ENCODE measurements at regions not wholly inside any gene's neighbourhood (a gene's known extent, or its start where the extent isn't known, plus 50 kb on each side); places are given as distances from the start of the nearest gene placed in this dataset.
"Not testable (repeated sequence)": the region's sequence is repeated elsewhere in the genome, so short reads cannot be mapped to it uniquely, and the experiment has no call there.

- not testable (repeated sequence) for H3K27ac Mint-ChIP-seq; DNase-seq (ENCODE audit: low spot score in 2 of 2); H3K4me1 Mint-ChIP-seq; H3K9me3 Mint-ChIP-seq; H3K4me3 Mint-ChIP-seq; ATAC-seq (ENCODE audit: low read depth); H3K36me3 Mint-ChIP-seq
- H3K27me3 Mint-ChIP-seq: peaks cover 18% of the 10 kb centered on the region
These were observed 99.9 kb downstream of the SHANK2 start for GRCh38 chr11:71152312-71153004.

DNA sequence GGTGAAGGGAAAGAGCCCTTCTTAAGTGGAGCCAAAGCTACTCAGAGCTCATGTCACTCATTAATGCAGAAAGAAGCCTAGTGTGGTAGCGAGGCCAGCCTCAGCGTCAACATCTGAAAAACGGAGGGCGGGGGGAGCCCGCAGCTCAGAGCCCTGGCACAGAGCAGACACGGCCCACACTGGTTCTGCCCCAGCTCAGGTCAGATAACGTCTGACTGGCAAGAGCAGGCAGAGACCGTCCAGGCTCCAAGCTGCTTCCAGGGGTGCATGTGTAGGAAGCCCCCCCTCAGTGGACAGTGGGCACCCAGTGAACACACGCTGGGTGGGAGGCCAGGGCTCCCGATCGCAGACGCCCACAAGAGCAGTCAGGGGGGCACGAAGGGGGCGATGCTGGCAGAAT, 100.8 kb downstream of the SHANK2 start:
- Mint-ChIP-seq H3K27me3 (peaks cover 16% of the 10 kb centered on the region), H3K4me3 (no peak overlapping the region), H3K4me1 (no peaks in the 10 kb centered on the region), H3K27ac (no peak overlapping the region), H3K9me3 (peaks cover 4% of the 10 kb centered on the region), H3K36me3 (no peaks in the 10 kb centered on the region)
- ATAC-seq (ENCODE audit: low read depth): no peak
- no peak for DNase-seq (ENCODE audit: low spot score in 2 of 2)

GRCh38 chr11:71150859-71151258, 101.5 kb downstream of the SHANK2 start:
- Mint-ChIP-seq H3K36me3 (no peaks in the 10 kb centered on the region), H3K4me3 (no peak overlapping the region), H3K27ac (no peak overlapping the region), H3K4me1 (no peaks in the 10 kb centered on the region), H3K9me3 (peaks cover 4% of the 10 kb centered on the region), H3K27me3 (peaks cover 12% of the 10 kb centered on the region)
- DNase-seq (ENCODE audit: low spot score in 2 of 2) (no peak), ATAC-seq (ENCODE audit: low read depth) (no peak)

- H3K4me3 Mint-ChIP-seq: no peak overlapping the region
- H3K36me3 Mint-ChIP-seq: no peaks in the 10 kb centered on the region
- no peaks in the 10 kb centered on the region for H3K4me1 Mint-ChIP-seq
- H3K27ac Mint-ChIP-seq: no peak overlapping the region
- no peak for ATAC-seq (ENCODE audit: low read depth)
- peaks cover 4% of the 10 kb centered on the region for H3K9me3 Mint-ChIP-seq
- H3K27me3 Mint-ChIP-seq: peaks cover 10% of the 10 kb centered on the region
- no peak for DNase-seq (ENCODE audit: low spot score in 2 of 2)
These were observed 103.7 kb downstream of the SHANK2 start for GRCh38 chr11:71148716-71149115.

DNA sequence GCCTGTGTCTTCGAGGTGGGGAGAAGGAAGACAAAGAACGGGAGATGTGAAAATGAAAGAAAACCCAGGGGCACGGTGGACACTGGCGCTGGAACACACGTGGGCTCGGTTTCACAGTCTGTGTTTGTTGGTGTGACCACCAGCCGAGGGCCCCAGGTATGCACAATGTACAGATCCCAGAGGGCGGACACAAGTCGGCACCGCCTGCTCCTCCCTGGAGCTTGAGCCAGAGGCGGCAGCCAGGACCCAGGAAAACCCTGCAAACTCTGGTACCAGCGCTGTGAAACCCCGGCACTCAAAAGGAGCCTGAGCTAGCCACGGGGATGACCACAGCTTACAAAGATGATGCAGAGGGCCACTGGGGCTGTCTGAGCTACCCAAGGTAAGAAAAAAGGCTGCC, 105.0 kb downstream of the SHANK2 start:
- Mint-ChIP-seq H3K4me1 (no peaks in the 10 kb centered on the region), H3K27ac (no peak overlapping the region), H3K9me3 (peaks cover 4% of the 10 kb centered on the region), H3K36me3 (no peaks in the 10 kb centered on the region), H3K27me3 (peaks cover 8% of the 10 kb centered on the region), H3K4me3 (no peak overlapping the region)
- DNase-seq (ENCODE audit: low spot score in 2 of 2): no peak
- ATAC-seq (ENCODE audit: low read depth): no peak

- H3K27ac Mint-ChIP-seq: no peak overlapping the region
- H3K4me3 Mint-ChIP-seq: no peak overlapping the region
- H3K4me1 Mint-ChIP-seq: no peaks in the 10 kb centered on the region
- DNase-seq (ENCODE audit: low spot score in 2 of 2) (no peak), ATAC-seq (ENCODE audit: low read depth) (no peak)
- H3K27me3 Mint-ChIP-seq: peaks cover 7% of the 10 kb centered on the region
- peaks cover 4% of the 10 kb centered on the region for H3K9me3 Mint-ChIP-seq
- no peaks in the 10 kb centered on the region for H3K36me3 Mint-ChIP-seq
These were observed 105.5 kb downstream of the SHANK2 start for GRCh38 chr11:71146846-71147245.

GRCh38 chr11:71145988-71146824, 106.2 kb downstream of the SHANK2 start:
- ATAC-seq (ENCODE audit: low read depth) (no peak), DNase-seq (ENCODE audit: low spot score in 2 of 2) (no peak)
- Mint-ChIP-seq H3K27ac (no peak overlapping the region), H3K4me3 (no peak overlapping the region), H3K36me3 (no peaks in the 10 kb centered on the region), H3K9me3 (peaks cover 4% of the 10 kb centered on the region), H3K4me1 (no peaks in the 10 kb centered on the region), H3K27me3 (peaks cover 8% of the 10 kb centered on the region)

- H3K9me3 Mint-ChIP-seq: peaks cover 4% of the 10 kb centered on the region
- H3K4me1 Mint-ChIP-seq: no peaks in the 10 kb centered on the region
- H3K4me3 Mint-ChIP-seq: no peak overlapping the region
- ATAC-seq (ENCODE audit: low read depth) (no peak), DNase-seq (ENCODE audit: low spot score in 2 of 2) (no peak)
- peaks cover 8% of the 10 kb centered on the region for H3K27me3 Mint-ChIP-seq
- no peaks in the 10 kb centered on the region for H3K36me3 Mint-ChIP-seq
- H3K27ac Mint-ChIP-seq: no peak overlapping the region
These were observed 107.0 kb downstream of the SHANK2 start for GRCh38 chr11:71145368-71145767.

DNA sequence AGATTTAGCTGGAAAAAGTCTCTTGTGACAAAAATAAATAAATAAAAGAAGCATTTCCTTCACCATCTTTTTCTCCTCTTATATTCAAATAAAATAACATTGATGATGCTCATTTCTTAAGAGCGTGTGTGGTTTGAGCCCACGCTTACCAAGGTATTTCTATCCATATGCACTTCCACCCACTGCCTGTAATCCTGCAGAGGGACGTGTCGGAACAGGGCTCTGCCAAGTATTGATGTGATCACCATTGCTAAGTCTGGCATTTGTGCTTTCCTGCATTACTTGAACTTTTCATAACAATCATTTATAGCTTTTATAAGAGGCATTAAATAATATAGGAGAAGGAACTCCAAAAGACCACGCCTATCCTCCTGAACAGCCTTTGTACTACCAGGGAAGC, 107.6 kb downstream of the SHANK2 start:
- H3K36me3 Mint-ChIP-seq: no peaks in the 10 kb centered on the region
- DNase-seq (ENCODE audit: low spot score in 2 of 2) (no peak), ATAC-seq (ENCODE audit: low read depth) (no peak)
- H3K4me3 Mint-ChIP-seq: no peak overlapping the region
- no peaks in the 10 kb centered on the region for H3K4me1 Mint-ChIP-seq
- peaks cover 4% of the 10 kb centered on the region for H3K9me3 Mint-ChIP-seq
- no peak overlapping the region for H3K27ac Mint-ChIP-seq
- H3K27me3 Mint-ChIP-seq: peaks cover 8% of the 10 kb centered on the region

DNA sequence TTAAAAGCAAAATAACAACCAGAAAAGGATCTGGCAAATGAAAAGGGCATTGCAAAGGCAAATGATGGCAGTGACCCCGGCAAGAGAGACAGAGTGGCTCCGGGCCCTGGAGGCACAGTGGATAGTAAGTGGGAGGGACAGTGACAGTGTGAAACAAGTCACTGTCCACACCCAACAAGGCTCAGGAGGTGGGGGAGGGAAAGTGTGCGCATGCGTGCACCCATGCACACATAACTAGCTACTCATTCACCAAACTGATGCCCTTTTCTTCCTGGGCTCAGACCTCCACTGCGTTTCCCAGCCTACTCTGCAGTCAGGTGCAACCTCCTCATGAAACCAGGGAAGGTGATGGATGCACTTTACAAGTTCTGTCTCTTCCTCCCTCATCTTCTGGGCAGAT, 108.4 kb downstream of the SHANK2 start:
- Mint-ChIP-seq H3K4me3 (no peak overlapping the region), H3K27ac (no peak overlapping the region), H3K36me3 (no peaks in the 10 kb centered on the region), H3K9me3 (no peaks in the 10 kb centered on the region), H3K27me3 (peaks cover 3% of the 10 kb centered on the region), H3K4me1 (no peaks in the 10 kb centered on the region)
- ATAC-seq (ENCODE audit: low read depth): no peak
- DNase-seq (ENCODE audit: low spot score in 2 of 2): no peak

GRCh38 chr11:71140206-71140919, 112.0 kb downstream of the SHANK2 start:
- ATAC-seq (ENCODE audit: low read depth) (no peak), DNase-seq (ENCODE audit: low spot score in 2 of 2) (no peak)
- Mint-ChIP-seq H3K4me1 (no peaks in the 10 kb centered on the region), H3K4me3 (no peak overlapping the region), H3K36me3 (no peaks in the 10 kb centered on the region), H3K27me3 (peaks cover 3% of the 10 kb centered on the region), H3K9me3 (no peaks in the 10 kb centered on the region), H3K27ac (no peak overlapping the region)

- Mint-ChIP-seq H3K27me3 (peaks cover 6% of the 10 kb centered on the region), H3K4me3 (no peak overlapping the region), H3K9me3 (no peaks in the 10 kb centered on the region), H3K4me1 (no peaks in the 10 kb centered on the region), H3K36me3 (no peaks in the 10 kb centered on the region), H3K27ac (no peak overlapping the region)
- no peak for DNase-seq (ENCODE audit: low spot score in 2 of 2)
- ATAC-seq (ENCODE audit: low read depth): no peak
These were observed 112.7 kb downstream of the SHANK2 start for GRCh38 chr11:71139516-71140205.

GRCh38 chr11:71138737-71139425, 113.5 kb downstream of the SHANK2 start:
- Mint-ChIP-seq H3K4me3 (no peak overlapping the region), H3K27me3 (peaks cover 6% of the 10 kb centered on the region), H3K4me1 (no peaks in the 10 kb centered on the region), H3K9me3 (no peaks in the 10 kb centered on the region), H3K27ac (no peak overlapping the region), H3K36me3 (no peaks in the 10 kb centered on the region)
- no peak for ATAC-seq (ENCODE audit: low read depth)
- no peak for DNase-seq (ENCODE audit: low spot score in 2 of 2)

Measured in memory B cell (primary cell).